Stimulated activated effector memory CD8-positive, alpha-beta T cell treated with anti-CD3 and anti-CD28 coated beads, Interleukin-12 subunit alpha, Interleukin-12 subunit beta, amount 100 ng/mL, for 72 hours (primary cell): ENCODE measurements at regions not wholly inside any gene's neighbourhood (a gene's known extent, or its start where the extent isn't known, plus 50 kb on each side); places are given as distances from the start of the nearest gene placed in this dataset.

Experiments
- ATAC-seq: fragments of 150-1000 bp; cut with Tn5 transposase; 2 replicates; pipeline ENCODE4 v1.10.0; 2021
- DNase-seq, 2 donors: peaks; one replicate each; pipeline ENCODE4 v3.0.0; 2021 to 2022; ENCODE audit warnings: low spot score in 2 of 2
- H3K27ac Mint-ChIP-seq: one replicate; pipeline ENCODE4 v1.8.0; 2022; ENCODE audit warnings: mild to moderate bottlenecking, mixed read lengths
- H3K36me3 Mint-ChIP-seq: one replicate; pipeline ENCODE4 v1.8.0; 2022; ENCODE audit warnings: mild to moderate bottlenecking, mixed read lengths
- H3K4me1 Mint-ChIP-seq: one replicate; pipeline ENCODE4 v1.8.0; 2022; ENCODE audit warnings: mixed read lengths
- H3K4me3 Mint-ChIP-seq: one replicate; pipeline ENCODE4 v1.8.0; 2022; ENCODE audit warnings: mild to moderate bottlenecking, mixed read lengths
- H3K9me3 Mint-ChIP-seq: one replicate; pipeline ENCODE4 v1.8.0; 2022; ENCODE audit warnings: mixed read lengths

- Mint-ChIP-seq H3K4me1 (no peaks in the 10 kb centered on the region), H3K4me3 (no peak overlapping the region), H3K36me3 (no peaks in the 10 kb centered on the region), H3K27ac (no peak overlapping the region), H3K9me3 (no peaks in the 10 kb centered on the region)
- ATAC-seq (no peak), DNase-seq (no peak)
Observed at GRCh38 chr1:4529446-4530165, 124.8 kb upstream of the AJAP1 start.

- Mint-ChIP-seq H3K27ac (no peak overlapping the region), H3K4me3 (no peak overlapping the region), H3K36me3 (no peaks in the 10 kb centered on the region), H3K4me1 (no peaks in the 10 kb centered on the region), H3K9me3 (no peaks in the 10 kb centered on the region)
- DNase-seq = no peak
- no peak for ATAC-seq
Observed at GRCh38 chr1:4530166-4530785, 124.1 kb upstream of the AJAP1 start.

GRCh38 chr1:4531842-4532241 is 122.6 kb upstream of the AJAP1 start:
- H3K36me3 Mint-ChIP-seq = no peaks in the 10 kb centered on the region
- no peak for ATAC-seq
- no peaks in the 10 kb centered on the region for H3K4me1 Mint-ChIP-seq
- H3K27ac Mint-ChIP-seq = no peak overlapping the region
- no peak for DNase-seq
- H3K9me3 Mint-ChIP-seq = no peaks in the 10 kb centered on the region
- no peak overlapping the region for H3K4me3 Mint-ChIP-seq

GRCh38 chr1:4532656-4533055 is 121.8 kb upstream of the AJAP1 start:
- DNase-seq = no peak
- H3K9me3 Mint-ChIP-seq = no peaks in the 10 kb centered on the region
- H3K36me3 Mint-ChIP-seq = no peaks in the 10 kb centered on the region
- H3K27ac Mint-ChIP-seq = no peak overlapping the region
- no peak overlapping the region for H3K4me3 Mint-ChIP-seq
- ATAC-seq = no peak
- no peaks in the 10 kb centered on the region for H3K4me1 Mint-ChIP-seq

GRCh38 chr1:4546911-4547310 is 107.5 kb upstream of the AJAP1 start:
- Mint-ChIP-seq H3K4me1 (no peaks in the 10 kb centered on the region), H3K9me3 (peaks cover 15% of the 10 kb centered on the region), H3K36me3 (no peaks in the 10 kb centered on the region), H3K4me3 (no peak overlapping the region), H3K27ac (no peak overlapping the region)
- DNase-seq (no peak), ATAC-seq (no peak)

- ATAC-seq = no peak
- H3K4me1 Mint-ChIP-seq = no peaks in the 10 kb centered on the region
- H3K27ac Mint-ChIP-seq = no peak overlapping the region
- H3K4me3 Mint-ChIP-seq = no peak overlapping the region
- H3K36me3 Mint-ChIP-seq = no peaks in the 10 kb centered on the region
- DNase-seq = no peak
- H3K9me3 Mint-ChIP-seq = no peaks in the 10 kb centered on the region
Observed at GRCh38 chr1:4549930-4550329, 104.5 kb upstream of the AJAP1 start.

- H3K36me3 Mint-ChIP-seq = no peaks in the 10 kb centered on the region
- H3K4me3 Mint-ChIP-seq = no peak overlapping the region
- no peaks in the 10 kb centered on the region for H3K4me1 Mint-ChIP-seq
- DNase-seq (no peak), ATAC-seq (no peak)
- no peaks in the 10 kb centered on the region for H3K9me3 Mint-ChIP-seq
- no peak overlapping the region for H3K27ac Mint-ChIP-seq
Observed at GRCh38 chr1:4550941-4551340, 103.5 kb upstream of the AJAP1 start.

GRCh38 chr1:4551706-4552105 is 102.7 kb upstream of the AJAP1 start:
- ATAC-seq (no peak), DNase-seq (no peak)
- Mint-ChIP-seq H3K36me3 (no peaks in the 10 kb centered on the region), H3K27ac (no peak overlapping the region), H3K4me1 (no peaks in the 10 kb centered on the region), H3K9me3 (no peaks in the 10 kb centered on the region), H3K4me3 (no peak overlapping the region)

- Mint-ChIP-seq H3K36me3 (no peaks in the 10 kb centered on the region), H3K4me3 (no peak overlapping the region), H3K4me1 (no peaks in the 10 kb centered on the region), H3K9me3 (no peaks in the 10 kb centered on the region), H3K27ac (no peak overlapping the region)
- no peak for DNase-seq
- ATAC-seq = no peak
Observed at GRCh38 chr1:4553761-4554160, 100.6 kb upstream of the AJAP1 start.

GRCh38 chr1:4554271-4554865 is 100.0 kb upstream of the AJAP1 start:
- no peak for ATAC-seq
- Mint-ChIP-seq H3K36me3 (no peaks in the 10 kb centered on the region), H3K4me1 (no peaks in the 10 kb centered on the region), H3K9me3 (no peaks in the 10 kb centered on the region), H3K27ac (no peak overlapping the region), H3K4me3 (no peak overlapping the region)
- DNase-seq = no peak

- no peak for ATAC-seq
- no peaks in the 10 kb centered on the region for H3K36me3 Mint-ChIP-seq
- no peaks in the 10 kb centered on the region for H3K4me1 Mint-ChIP-seq
- no peak overlapping the region for H3K4me3 Mint-ChIP-seq
- DNase-seq = no peak
- no peak overlapping the region for H3K27ac Mint-ChIP-seq
- no peaks in the 10 kb centered on the region for H3K9me3 Mint-ChIP-seq
Observed at GRCh38 chr1:4557949-4558348, 96.5 kb upstream of the AJAP1 start.

- ATAC-seq (no peak), DNase-seq (no peak)
- no peaks in the 10 kb centered on the region for H3K9me3 Mint-ChIP-seq
- H3K4me1 Mint-ChIP-seq = no peaks in the 10 kb centered on the region
- H3K4me3 Mint-ChIP-seq = no peak overlapping the region
- no peaks in the 10 kb centered on the region for H3K36me3 Mint-ChIP-seq
- H3K27ac Mint-ChIP-seq = no peak overlapping the region
Observed at GRCh38 chr1:4561205-4561604, 93.2 kb upstream of the AJAP1 start.

- Mint-ChIP-seq H3K4me3 (no peak overlapping the region), H3K4me1 (no peaks in the 10 kb centered on the region)
- DNase-seq = no peak
Observed at GRCh38 chr1:4562321-4562720, 92.1 kb upstream of the AJAP1 start.

GRCh38 chr1:4563586-4563985 is 90.8 kb upstream of the AJAP1 start:
- DNase-seq = no peak
- H3K36me3 Mint-ChIP-seq = no peaks in the 10 kb centered on the region
- no peaks in the 10 kb centered on the region for H3K9me3 Mint-ChIP-seq
- ATAC-seq = no peak
- no peak overlapping the region for H3K27ac Mint-ChIP-seq
- no peak overlapping the region for H3K4me3 Mint-ChIP-seq
- H3K4me1 Mint-ChIP-seq = no peaks in the 10 kb centered on the region

More at GRCh38 chr1:4562321-4562720, 92.1 kb upstream of the AJAP1 start:
- no peak for ATAC-seq
- H3K36me3 Mint-ChIP-seq = no peaks in the 10 kb centered on the region
- H3K27ac Mint-ChIP-seq = no peak overlapping the region
- no peaks in the 10 kb centered on the region for H3K9me3 Mint-ChIP-seq

GRCh38 chr1:4564051-4564450 is 90.4 kb upstream of the AJAP1 start:
- DNase-seq (no peak), ATAC-seq (no peak)
- Mint-ChIP-seq H3K9me3 (no peaks in the 10 kb centered on the region), H3K4me3 (no peak overlapping the region), H3K27ac (no peak overlapping the region), H3K4me1 (no peaks in the 10 kb centered on the region), H3K36me3 (no peaks in the 10 kb centered on the region)

GRCh38 chr1:4565166-4565565 is 89.2 kb upstream of the AJAP1 start:
- Mint-ChIP-seq H3K9me3 (no peaks in the 10 kb centered on the region), H3K36me3 (no peaks in the 10 kb centered on the region), H3K27ac (no peak overlapping the region), H3K4me1 (no peaks in the 10 kb centered on the region), H3K4me3 (no peak overlapping the region)
- no peak for DNase-seq
- ATAC-seq = no peak
